ENCODE measurements at regions not wholly inside any gene's neighbourhood (a gene's known extent, or its start where the extent isn't known, plus 50 kb on each side); places are given as distances from the start of the nearest gene placed in this dataset.
A peak's percentile ranks its signal among the peaks of the same experiment; 100 is the strongest.

GRCh38 chr12:124475295-124476010, 92.0 kb downstream of the NCOR2 start:
- H3K36me3 ChIP-seq, result peaks cover 7 to 57% (median 28%) of the 10 kb centered on the region in 4 donors
- peaks cover 0 to 42% (median 35%) of the 10 kb centered on the region in 4 donors for H3K4me1 ChIP-seq

DNA sequence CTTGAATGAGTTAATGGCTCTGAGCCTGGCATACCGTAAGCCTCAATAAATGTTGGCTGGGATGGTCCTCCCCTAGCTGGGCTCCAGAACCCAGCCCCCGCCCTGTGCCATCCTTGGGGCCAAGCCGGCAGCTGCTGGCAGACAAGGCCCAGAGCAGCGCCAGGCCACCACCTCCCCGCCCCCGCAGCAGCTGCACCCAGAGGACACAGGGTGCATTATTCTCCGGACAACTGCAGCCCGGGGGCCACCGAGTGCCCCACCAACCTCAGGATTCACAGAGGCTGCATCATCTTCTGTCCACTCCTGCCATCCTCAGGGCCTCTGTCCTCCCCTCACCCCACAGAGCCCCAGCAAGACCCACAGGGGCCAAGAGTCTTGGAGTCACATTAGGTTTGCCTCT, 92.7 kb downstream of the NCOR2 start:
- intact Hi-C loops (cut with DNase I), result no loop called here
- 79 to 90% methylated on average over 9 of the region's 9 CpGs for WGBS, 2 donors

More at GRCh38 chr12:124475295-124476010, 92.0 kb downstream of the NCOR2 start:
- no peak for DNase-seq
- H3K4me3 ChIP-seq, result no peak overlapping the region
- no peaks in the 10 kb centered on the region for H3K9me3 ChIP-seq
- no peaks in the 10 kb centered on the region for H3K27me3 ChIP-seq
- TF ChIP-seq, protein P1, sequence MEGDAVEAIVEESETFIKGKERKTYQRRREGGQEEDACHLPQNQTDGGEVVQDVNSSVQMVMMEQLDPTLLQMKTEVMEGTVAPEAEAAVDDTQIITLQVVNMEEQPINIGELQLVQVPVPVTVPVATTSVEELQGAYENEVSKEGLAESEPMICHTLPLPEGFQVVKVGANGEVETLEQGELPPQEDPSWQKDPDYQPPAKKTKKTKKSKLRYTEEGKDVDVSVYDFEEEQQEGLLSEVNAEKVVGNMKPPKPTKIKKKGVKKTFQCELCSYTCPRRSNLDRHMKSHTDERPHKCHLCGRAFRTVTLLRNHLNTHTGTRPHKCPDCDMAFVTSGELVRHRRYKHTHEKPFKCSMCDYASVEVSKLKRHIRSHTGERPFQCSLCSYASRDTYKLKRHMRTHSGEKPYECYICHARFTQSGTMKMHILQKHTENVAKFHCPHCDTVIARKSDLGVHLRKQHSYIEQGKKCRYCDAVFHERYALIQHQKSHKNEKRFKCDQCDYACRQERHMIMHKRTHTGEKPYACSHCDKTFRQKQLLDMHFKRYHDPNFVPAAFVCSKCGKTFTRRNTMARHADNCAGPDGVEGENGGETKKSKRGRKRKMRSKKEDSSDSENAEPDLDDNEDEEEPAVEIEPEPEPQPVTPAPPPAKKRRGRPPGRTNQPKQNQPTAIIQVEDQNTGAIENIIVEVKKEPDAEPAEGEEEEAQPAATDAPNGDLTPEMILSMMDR (IDR thresholded peaks at IDR 0.05), result no peak
- TF ChIP-seq EP300 (IDR thresholded peaks at IDR 0.05) (no peak), POLR2AphosphoS5 (IDR thresholded peaks at IDR 0.05) (peak in 1 of 4 donors; percentile 13)
- H3K27ac ChIP-seq, result peak overlapping the region in 3 of 4 donors; percentile 71 to 79 (median 77)
- intact Hi-C loops (cut with DNase I), result no loop called here
- WGBS, 2 donors, result 89 to 93% methylated on average over 14 of the region's 14 CpGs

DNA sequence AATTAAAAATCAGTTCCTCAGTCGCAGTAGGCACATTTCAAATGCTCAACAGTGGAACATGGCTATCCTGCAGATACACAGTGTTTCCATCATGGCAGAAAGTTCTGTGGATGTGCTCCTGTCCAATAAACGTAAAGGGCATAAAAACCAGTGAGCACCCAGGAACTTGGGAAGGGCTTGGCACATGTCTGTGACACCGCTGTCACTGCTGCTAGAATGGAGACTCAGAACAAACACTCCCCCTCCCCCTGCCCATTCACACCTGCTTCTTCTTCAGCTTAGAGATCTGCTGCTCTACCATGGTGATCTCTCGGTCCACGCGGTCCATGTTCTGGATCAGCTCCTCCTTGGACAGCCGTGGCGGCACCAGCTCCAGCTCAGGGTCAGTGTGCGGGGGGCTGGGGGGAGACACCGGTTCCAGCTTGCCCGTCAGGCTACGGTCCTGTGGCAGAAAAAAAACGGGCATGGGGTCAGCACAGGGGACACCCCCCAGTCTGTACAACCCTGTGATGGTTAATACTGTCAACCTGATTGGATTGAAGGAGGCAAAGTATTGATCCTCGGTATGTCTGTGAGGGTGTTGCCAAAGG, 94.6 kb downstream of the NCOR2 start:
- Histone ChIP-seq H3K27me3 (no peaks in the 10 kb centered on the region), H3K4me3 (no peak overlapping the region), H3K27ac (no peak overlapping the region), H3K4me1 (peaks cover 0 to 24% (median 20%) of the 10 kb centered on the region in 4 donors), H3K36me3 (peaks cover 7 to 70% (median 35%) of the 10 kb centered on the region in 4 donors), H3K9me3 (no peaks in the 10 kb centered on the region)
- TF ChIP-seq EP300 (IDR thresholded peaks at IDR 0.05) (no peak), POLR2A (IDR thresholded peaks at IDR 0.05) (no peak), POLR2AphosphoS5 (IDR thresholded peaks at IDR 0.05) (no peak)
- TF ChIP-seq, protein P1 (IDR thresholded peaks at IDR 0.05), result no peak
- intact Hi-C loops (cut with DNase I), result no loop called here
- DNase-seq, result no peak
- WGBS, 2 donors, result 98% methylated on average over 14 of the region's 14 CpGs

More for the DNA sequence above, 92.7 kb downstream of the NCOR2 start:
- Histone ChIP-seq H3K27ac (peak overlapping the region in 3 of 4 donors; percentile 71 to 79 (median 77)), H3K4me1 (peaks cover 0 to 34% (median 28%) of the 10 kb centered on the region in 4 donors), H3K27me3 (no peaks in the 10 kb centered on the region), H3K4me3 (no peak overlapping the region), H3K36me3 (peaks cover 7 to 64% (median 30%) of the 10 kb centered on the region in 4 donors), H3K9me3 (no peaks in the 10 kb centered on the region)
- DNase-seq, result peak; percentile 89
- TF ChIP-seq POLR2AphosphoS5 (IDR thresholded peaks at IDR 0.05) (peak; percentile 8 to 58 (median 40)), EP300 (IDR thresholded peaks at IDR 0.05) (peak in 1 of 4 donors; percentile 40), POLR2A (IDR thresholded peaks at IDR 0.05) (no peak)
- TF ChIP-seq, protein P1 (IDR thresholded peaks at IDR 0.05), result no peak

DNA sequence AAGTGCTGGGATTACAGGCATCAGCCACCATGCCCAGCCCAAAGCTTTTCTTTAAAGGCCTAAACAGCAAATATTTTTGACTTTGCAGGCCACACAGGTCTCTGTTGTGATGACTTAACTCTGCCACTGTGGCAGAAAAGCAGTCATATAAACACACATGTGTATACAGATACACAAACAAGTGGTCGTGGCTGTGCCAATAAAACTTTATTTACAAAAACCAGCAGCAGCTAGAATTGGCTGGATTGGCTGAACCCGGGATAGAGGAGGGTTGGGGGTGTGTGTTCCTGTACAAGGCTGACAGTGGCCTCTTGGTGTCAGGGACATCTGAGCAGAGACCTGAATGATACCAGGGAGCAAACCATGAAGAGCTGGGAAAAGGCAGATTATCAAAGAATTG, 95.6 kb downstream of the NCOR2 start:
- Histone ChIP-seq H3K9me3 (no peaks in the 10 kb centered on the region), H3K27me3 (no peaks in the 10 kb centered on the region), H3K27ac (no peak overlapping the region), H3K4me1 (peaks cover 0 to 24% (median 20%) of the 10 kb centered on the region in 4 donors), H3K4me3 (no peak overlapping the region), H3K36me3 (peaks cover 7 to 65% (median 33%) of the 10 kb centered on the region in 4 donors)
- intact Hi-C loops (cut with DNase I), result no loop called here
- WGBS, 2 donors, result 51 to 78% methylated on average over 2 of the region's 2 CpGs
- DNase-seq, result no peak
- TF ChIP-seq POLR2AphosphoS5 (IDR thresholded peaks at IDR 0.05) (no peak), POLR2A (IDR thresholded peaks at IDR 0.05) (no peak), EP300 (IDR thresholded peaks at IDR 0.05) (no peak)
- TF ChIP-seq, protein P1 (IDR thresholded peaks at IDR 0.05), result no peak
